SK-N-SH (cell line): ENCODE measurements at regions not wholly inside any gene's neighbourhood (a gene's known extent, or its start where the extent isn't known, plus 50 kb on each side); places are given as distances from the start of the nearest gene placed in this dataset.

Source experiments
- EZH2phosphoT487 ChIP-seq: fragments of 200-600 bp; sonication (generic); IDR thresholded peaks from 2 replicates; pipeline ENCODE4 v1.6.1; 2017; ENCODE audit warnings: low read depth, mixed run types, mild to moderate bottlenecking, antibody characterized with exemption, moderate library complexity, borderline replicate concordance
- MXI1 ChIP-seq: IDR thresholded peaks from 2 replicates; pipeline ENCODE4 v1.6.1; 2012; ENCODE audit warnings: mild to moderate bottlenecking, low read depth, low read length, improper control_type of control experiment
- TEAD4 ChIP-seq: IDR thresholded peaks from 2 replicates; pipeline ENCODE4 v1.4.0; 2012; ENCODE audit warnings: mild to moderate bottlenecking, borderline replicate concordance; ENCODE audit not compliant: insufficient read depth

GRCh38 chr14:84029720-84030119, 1500.2 kb upstream of the FLRT2 start:
- TF ChIP-seq EZH2phosphoT487 (no peak), MXI1 (no peak), TEAD4 (no peak)
